NCI-H774 (cell line): ENCODE measurements at regions not wholly inside any gene's neighbourhood (a gene's known extent, or its start where the extent isn't known, plus 50 kb on each side); places are given as distances from the start of the nearest gene placed in this dataset.
"Not testable (repeated sequence)": the region's sequence is repeated elsewhere in the genome, so short reads cannot be mapped to it uniquely, and the experiment has no call there.

Source experiments
- DNase-seq: peaks from one replicate; lab custom pipeline; 2025; lab: John Stamatoyannopoulos, UW

GRCh38 chr7:91683823-91684222 is 196.7 kb downstream of the MTERF1 start:
- DNase-seq = no peak

GRCh38 chr7:91685544-91685943 is 195.0 kb downstream of the MTERF1 start:
- no peak for DNase-seq

- DNase-seq = no peak
Measured at GRCh38 chr7:91690541-91691070, 189.9 kb downstream of the MTERF1 start.

GRCh38 chr7:91691865-91692264 is 188.6 kb downstream of the MTERF1 start:
- DNase-seq = no peak

GRCh38 chr7:91692800-91693199 is 187.7 kb downstream of the MTERF1 start:
- DNase-seq = no peak

GRCh38 chr7:91694351-91694841 is 186.1 kb downstream of the MTERF1 start:
- DNase-seq = no peak

GRCh38 chr7:91710881-91711280 is 169.6 kb downstream of the MTERF1 start:
- DNase-seq = no peak

- DNase-seq = peak; percentile 44
Measured at GRCh38 chr7:91713669-91714068, 166.8 kb downstream of the MTERF1 start.

GRCh38 chr7:91717681-91718470 is 162.6 kb downstream of the MTERF1 start:
- no peak for DNase-seq

GRCh38 chr7:91719008-91719407 is 161.5 kb downstream of the MTERF1 start:
- no peak for DNase-seq

- DNase-seq = no peak
Measured at GRCh38 chr7:91720260-91720937, 160.1 kb downstream of the MTERF1 start.

- no peak for DNase-seq
Measured at GRCh38 chr7:91722831-91723230, 157.7 kb downstream of the MTERF1 start.

- DNase-seq = not testable (repeated sequence)
Measured at GRCh38 chr7:91729046-91729445, 151.5 kb downstream of the MTERF1 start.

GRCh38 chr7:91731976-91732375 is 148.5 kb downstream of the MTERF1 start:
- no peak for DNase-seq

- no peak for DNase-seq
Measured at GRCh38 chr7:91749418-91749817, 131.1 kb downstream of the MTERF1 start.

GRCh38 chr7:91750091-91750490 is 130.4 kb downstream of the MTERF1 start:
- no peak for DNase-seq

- no peak for DNase-seq
Measured at GRCh38 chr7:91752102-91752501, 128.4 kb downstream of the MTERF1 start.

- not testable (repeated sequence) for DNase-seq
Measured at GRCh38 chr7:91754280-91754679, 126.2 kb downstream of the MTERF1 start.

GRCh38 chr7:91755121-91755520 is 125.4 kb downstream of the MTERF1 start:
- not testable (repeated sequence) for DNase-seq

GRCh38 chr7:91759205-91759863 is 121.2 kb downstream of the MTERF1 start:
- DNase-seq = peak; percentile 23

- no peak for DNase-seq
Measured at GRCh38 chr7:91767820-91768219, 112.7 kb downstream of the MTERF1 start.

- DNase-seq = no peak
Measured at GRCh38 chr7:91771394-91771793, 109.1 kb downstream of the MTERF1 start.
